ENCODE measurements at regions not wholly inside any gene's neighbourhood (a gene's known extent, or its start where the extent isn't known, plus 50 kb on each side); places are given as distances from the start of the nearest gene placed in this dataset.

GRCh38 chr1:63126104-63126503 is 196.3 kb upstream of the FOXD3 start:
- no peak for DNase-seq

- no peak for DNase-seq
Measured at GRCh38 chr1:63127376-63127775, 195.0 kb upstream of the FOXD3 start.

GRCh38 chr1:63128556-63128955 is 193.8 kb upstream of the FOXD3 start:
- DNase-seq, result no peak

GRCh38 chr1:63129184-63129583 is 193.2 kb upstream of the FOXD3 start:
- DNase-seq, result no peak

- DNase-seq, result no peak
Measured at GRCh38 chr1:63129855-63130254, 192.5 kb upstream of the FOXD3 start.

GRCh38 chr1:63134501-63135173 is 187.7 kb upstream of the FOXD3 start:
- DNase-seq, result no peak

- no peak for DNase-seq
Measured at GRCh38 chr1:63135174-63135512, 187.2 kb upstream of the FOXD3 start.

GRCh38 chr1:63135801-63136200 is 186.6 kb upstream of the FOXD3 start:
- DNase-seq, result no peak

- DNase-seq, result no peak
Measured at GRCh38 chr1:63142001-63142400, 180.4 kb upstream of the FOXD3 start.

GRCh38 chr1:63143482-63143881 is 178.9 kb upstream of the FOXD3 start:
- no peak for DNase-seq

GRCh38 chr1:63147783-63148182 is 174.6 kb upstream of the FOXD3 start:
- no peak for DNase-seq

- peak; percentile 4 for DNase-seq
Measured at GRCh38 chr1:63148825-63149645, 173.3 kb upstream of the FOXD3 start.

- no peak for DNase-seq
Measured at GRCh38 chr1:63152572-63152971, 169.8 kb upstream of the FOXD3 start.

- no peak for DNase-seq
Measured at GRCh38 chr1:63155437-63155836, 166.9 kb upstream of the FOXD3 start.

- no peak for DNase-seq
Measured at GRCh38 chr1:63157085-63157484, 165.3 kb upstream of the FOXD3 start.

GRCh38 chr1:63169057-63169456 is 153.3 kb upstream of the FOXD3 start:
- DNase-seq, result no peak

GRCh38 chr1:63173161-63173560 is 149.2 kb upstream of the FOXD3 start:
- DNase-seq, result no peak

- no peak for DNase-seq
Measured at GRCh38 chr1:63189677-63190076, 132.7 kb upstream of the FOXD3 start.

- DNase-seq, result no peak
Measured at GRCh38 chr1:63190171-63190570, 132.2 kb upstream of the FOXD3 start.

GRCh38 chr1:63198871-63199394 is 123.4 kb upstream of the FOXD3 start:
- no peak for DNase-seq

GRCh38 chr1:63199706-63200335 is 122.5 kb upstream of the FOXD3 start:
- DNase-seq, result no peak

- DNase-seq, result no peak
Measured at GRCh38 chr1:63200676-63201075, 121.7 kb upstream of the FOXD3 start.

GRCh38 chr1:63203641-63204040 is 118.7 kb upstream of the FOXD3 start:
- DNase-seq, result no peak

GRCh38 chr1:63205776-63206175 is 116.6 kb upstream of the FOXD3 start:
- no peak for DNase-seq
